IMR-90 (cell line): ENCODE measurements at regions not wholly inside any gene's neighbourhood (a gene's known extent, or its start where the extent isn't known, plus 50 kb on each side); places are given as distances from the start of the nearest gene placed in this dataset.

Experiments
- ATAC-seq: fragments of 200-7000 bp; cut with Tn5 transposase; 2 replicates; pipeline ENCODE4 v1.9.1; 2020; ENCODE audit warnings: low read depth, mild to moderate bottlenecking, moderate library complexity
- BruUV-seq: library from RNA; stranded (reverse); fragments of 400-500 nt; replicated peaks from 2 replicates; lab custom pipeline; 2021; lab: Mats Ljungman, UMichigan
- CTCF ChIA-PET: fragments of 300-600 bp; formaldehyde crosslinking; extraction: SDS; loops from one replicate; lab custom pipeline; 2021; ENCODE audit warnings: antibody characterized with exemption; lab: Yijun Ruan, JAX
- POLR2A ChIA-PET: fragments of 300-600 bp; sonication (Branson Sonifier 250); formaldehyde crosslinking; loops from one replicate; lab custom pipeline; 2022; ENCODE audit warnings: antibody characterized with exemption; ENCODE audit not compliant: unreplicated experiment; lab: Charles Lee
- DNase-seq: peaks from one replicate; pipeline ENCODE4 v3.0.0; 2013
- H2AFZ ChIP-seq: replicated peaks from 2 replicates; pipeline ENCODE3; 2013; ENCODE audit warnings: low read length, mild to moderate bottlenecking; ENCODE audit not compliant: poor library complexity
- H2AK5ac ChIP-seq: 2 replicates; pipeline ENCODE4 v1.6.1; 2013; ENCODE audit warnings: low read depth, low read length, inconsistent platforms
- H2AK9ac ChIP-seq: replicated peaks from 2 replicates; pipeline ENCODE3; 2013; ENCODE audit warnings: mild to moderate bottlenecking, low read depth, low read length, moderate library complexity; ENCODE audit not compliant: poor library complexity
- H2BK120ac ChIP-seq: 2 replicates; pipeline ENCODE4 v1.6.1; 2013; ENCODE audit warnings: low read depth, low read length, inconsistent platforms
- H2BK15ac ChIP-seq: 3 replicates; pipeline ENCODE4 v1.6.1; 2013; ENCODE audit warnings: low read depth, low read length, inconsistent platforms
- H2BK20ac ChIP-seq: 2 replicates; pipeline ENCODE4 v1.6.1; 2013; ENCODE audit warnings: low read depth, mild to moderate bottlenecking, inconsistent platforms, low read length, moderate library complexity
- H2BK5ac ChIP-seq: 2 replicates; pipeline ENCODE4 v1.6.1; 2013; ENCODE audit warnings: mild to moderate bottlenecking, low read depth, low read length, inconsistent platforms; ENCODE audit not compliant: poor library complexity, severe bottlenecking
- H3K14ac ChIP-seq: replicated peaks from 2 replicates; pipeline ENCODE4 v1.6.1; 2013; ENCODE audit warnings: low read depth, low read length, inconsistent platforms
- H3K18ac ChIP-seq: 2 replicates; pipeline ENCODE4 v1.6.1; 2013; ENCODE audit warnings: low read depth, low read length, control low read depth
- H3K23ac ChIP-seq: 2 replicates; pipeline ENCODE4 v1.6.1; 2013; ENCODE audit warnings: low read depth, low read length, inconsistent platforms
- H3K27ac ChIP-seq: 2 replicates; pipeline ENCODE4 v1.5.1; 2013; ENCODE audit warnings: mild to moderate bottlenecking, control low read depth, low read length; ENCODE audit not compliant: insufficient read depth
- H3K27me3 ChIP-seq: 2 replicates; pipeline ENCODE4 v1.6.1; 2013; ENCODE audit warnings: low read length; ENCODE audit not compliant: control insufficient read depth, insufficient read depth
- H3K36me3 ChIP-seq: 2 replicates; pipeline ENCODE4 v1.6.1; 2013; ENCODE audit warnings: low read length, mixed read lengths; ENCODE audit not compliant: control insufficient read depth, insufficient read depth
- H3K4ac ChIP-seq: 2 replicates; pipeline ENCODE4 v1.6.1; 2013; ENCODE audit warnings: low read depth, low read length, inconsistent platforms
- H3K4me1 ChIP-seq: 2 replicates; pipeline ENCODE4 v1.6.1; 2013; ENCODE audit warnings: low read length, mixed read lengths; ENCODE audit not compliant: control insufficient read depth, insufficient read depth
- H3K4me2 ChIP-seq: 2 replicates; pipeline ENCODE4 v1.6.1; 2013; ENCODE audit warnings: low read depth, mild to moderate bottlenecking, control low read depth, low read length, moderate library complexity
- H3K4me3 ChIP-seq: 2 replicates; pipeline ENCODE4 v1.5.1; 2013; ENCODE audit warnings: low read depth, mild to moderate bottlenecking, control low read depth, low read length, moderate library complexity; ENCODE audit not compliant: insufficient read depth
- H3K56ac ChIP-seq: 2 replicates; pipeline ENCODE4 v1.6.1; 2013; ENCODE audit warnings: low read length, inconsistent platforms; ENCODE audit not compliant: insufficient read depth; ENCODE audit errors: extremely low read depth
- H3K79me1 ChIP-seq, 2 experiments: 2 replicates each; pipeline ENCODE4 v1.6.1; 2013; ENCODE audit warnings: low read length in 2 of 2, inconsistent platforms in 1 of 2, low read depth in 1 of 2
- H3K9ac ChIP-seq: 2 replicates; pipeline ENCODE4 v1.6.1; 2013; ENCODE audit warnings: low read depth, low read length, control low read depth
- H3K9me1 ChIP-seq: 2 replicates; pipeline ENCODE4 v1.6.1; 2013; ENCODE audit warnings: low read length, inconsistent platforms; ENCODE audit not compliant: insufficient read depth
- H3K9me3 ChIP-seq: 2 replicates; pipeline ENCODE4 v1.6.1; 2013; ENCODE audit warnings: low read length; ENCODE audit not compliant: control insufficient read depth, insufficient read depth
- H4K20me1 ChIP-seq: 2 replicates; pipeline ENCODE4 v1.6.1; 2013; ENCODE audit warnings: low read length, inconsistent platforms; ENCODE audit not compliant: insufficient read depth
- H4K5ac ChIP-seq: 2 replicates; pipeline ENCODE4 v1.6.1; 2013; ENCODE audit warnings: mild to moderate bottlenecking, low read depth, low read length, control low read depth
- H4K8ac ChIP-seq, 2 experiments: 2 replicates each; pipeline ENCODE4 v1.6.1; 2013; ENCODE audit warnings: low read depth in 2 of 2, low read length in 2 of 2, control low read depth in 1 of 2, inconsistent platforms in 1 of 2
- H4K91ac ChIP-seq: 2 replicates; pipeline ENCODE4 v1.6.1; 2013; ENCODE audit warnings: low read depth, low read length, inconsistent platforms; ENCODE audit not compliant: insufficient read depth
- CEBPB ChIP-seq: IDR thresholded peaks from 2 replicates; pipeline ENCODE4 v1.6.1; 2012; ENCODE audit warnings: low read depth, low read length, improper control_type of control experiment
- CHD1 ChIP-seq: IDR thresholded peaks from 2 replicates; pipeline ENCODE4 v1.6.1; 2012; ENCODE audit warnings: low read depth, low read length, improper control_type of control experiment
- CTCF ChIP-seq: conservative IDR thresholded peaks from 2 replicates; pipeline ENCODE4 v1.5.1; 2012; ENCODE audit warnings: mild to moderate bottlenecking, low read depth, low read length, improper control_type of control experiment
- FOS ChIP-seq: fragments of 150-350 bp; IDR thresholded peaks from 2 replicates; pipeline ENCODE4 v1.6.1; 2016; ENCODE audit warnings: low read depth, low read length
- MXI1 ChIP-seq: IDR thresholded peaks from 2 replicates; pipeline ENCODE4 v1.6.1; 2012; ENCODE audit warnings: low read depth, mild to moderate bottlenecking, low read length, moderate library complexity, borderline replicate concordance
- NFE2L2 ChIP-seq: fragments of 150-350 bp; IDR thresholded peaks from 2 replicates; pipeline ENCODE4 v1.6.1; 2016; ENCODE audit warnings: low read depth, mild to moderate bottlenecking, low read length
- POLR2A ChIP-seq: IDR thresholded peaks from 2 replicates; pipeline ENCODE4 v1.6.1; 2012; ENCODE audit warnings: mild to moderate bottlenecking, low read depth, low read length
- RAD21 ChIP-seq: IDR thresholded peaks from 2 replicates; pipeline ENCODE4 v1.6.1; 2012; ENCODE audit warnings: low read length, improper control_type of control experiment
- RCOR1 ChIP-seq: IDR thresholded peaks from 2 replicates; pipeline ENCODE4 v1.6.1; 2012; ENCODE audit warnings: mild to moderate bottlenecking, low read length, improper control_type of control experiment; ENCODE audit not compliant: insufficient replicate concordance
- SMC3 ChIP-seq: fragments of 150-350 bp; IDR thresholded peaks from 2 replicates; pipeline ENCODE4 v1.6.1; 2016; ENCODE audit warnings: low read depth, mild to moderate bottlenecking, antibody characterized with exemption, low read length, moderate library complexity
- WGBS, 2 experiments: methylation state at CpG; one replicate each; pipeline versions ENCODE4 v1.1.5 to v1.1.7; 2013; ENCODE audit warnings: missing lambda C conversion rate in 2 of 2; ENCODE audit not compliant: insufficient read length in 1 of 2; ENCODE audit errors: extremely low coverage in 2 of 2; 5-methylcytosine and 5-hydroxymethylcytosine counted together
- dilution Hi-C: fragments of 300-500 bp; cut with HindIII; formaldehyde crosslinking; loops from one replicate; pipeline ENCODE4 v1.14.3; 2018; ENCODE audit warnings: low sequenced_read_pairs; ENCODE audit not compliant: unreplicated experiment
- in situ Hi-C: fragments of 300-500 bp; cut with MboI; formaldehyde crosslinking; loops from 3 replicates; pipeline ENCODE4 v1.14.3; 2019; ENCODE audit warnings: low sequenced_read_pairs, inconsistent platforms, mixed read lengths
- intact Hi-C: fragments of 100-400 bp; cut with micrococcal nuclease; formaldehyde crosslinking; loops from 2 replicates; pipeline ENCODE4 v1.10.0; 2022

- H3K4me1 ChIP-seq, result no peaks in the 10 kb centered on the region
- H3K36me3 ChIP-seq, result no peaks in the 10 kb centered on the region
- H3K27ac ChIP-seq, result no peak overlapping the region
- 0 out of 2 replicates have a peak, but pooled peaks cover 4% of the 10 kb centered on the region for H3K9me3 ChIP-seq
- no peak overlapping the region for H2AK9ac ChIP-seq
- no peak overlapping the region for H3K9ac ChIP-seq
- POLR2A ChIA-PET, result no interaction called here
- H3K9me1 ChIP-seq, result no peaks in the 10 kb centered on the region
- no peaks in the 10 kb centered on the region for H4K20me1 ChIP-seq
- no peak overlapping the region for H3K4ac ChIP-seq
- H2BK120ac ChIP-seq, result no peak overlapping the region
- H2BK15ac ChIP-seq, result no peak overlapping the region
- intact Hi-C loops (no loop called here), dilution Hi-C loops (no loop called here), in situ Hi-C loops (no loop called here)
- no peak overlapping the region for H2BK20ac ChIP-seq
- H3K4me2 ChIP-seq, result no peak overlapping the region
- no peak overlapping the region for H3K4me3 ChIP-seq
- H2AFZ ChIP-seq, result no peak overlapping the region
- H3K56ac ChIP-seq, result no peak overlapping the region
- TF ChIP-seq CHD1 (no peak), POLR2A (no peak), MXI1 (no peak), CEBPB (no peak), FOS (no peak), SMC3 (no peak), RCOR1 (no peak), RAD21 (no peak), NFE2L2 (no peak), CTCF (no peak)
- no peak for DNase-seq
- H4K5ac ChIP-seq, result no peak overlapping the region
- no peak overlapping the region for H4K91ac ChIP-seq
- ATAC-seq, result no peak
- no peak overlapping the region for H3K18ac ChIP-seq
- CTCF ChIA-PET, result no interaction called here
- H2AK5ac ChIP-seq, result no peak overlapping the region
- no peaks in the 10 kb centered on the region for H3K79me1 ChIP-seq
- no CpG with 5 or more reads among the region's 2 CpGs for WGBS, 2 experiments
- no TSS peak for BruUV-seq
- no peak overlapping the region for H2BK5ac ChIP-seq
- no peak overlapping the region for H3K14ac ChIP-seq
- no peaks in the 10 kb centered on the region for H3K27me3 ChIP-seq
- H3K23ac ChIP-seq, result no peak overlapping the region
- H4K8ac ChIP-seq, result no peak overlapping the region
Measured at GRCh38 chr13:61135583-61135982, 280.1 kb downstream of the PCDH20 start.
